ENCODE measurements at regions not wholly inside any gene's neighbourhood (a gene's known extent, or its start where the extent isn't known, plus 50 kb on each side); places are given as distances from the start of the nearest gene placed in this dataset.

- TF ChIP-seq CTCF (IDR thresholded peaks at IDR 0.05) (no peak), POLR2A (IDR thresholded peaks at IDR 0.05) (no peak)
Measured at GRCh38 chr6:4320860-4321259, 185.5 kb upstream of the ECI2 start.

All from stomach (tissue), 4 donors.